NCI-H1694 (cell line): ENCODE measurements at regions not wholly inside any gene's neighbourhood (a gene's known extent, or its start where the extent isn't known, plus 50 kb on each side); places are given as distances from the start of the nearest gene placed in this dataset.

Experiments
- DNase-seq: peaks from one replicate; lab custom pipeline; 2025; lab: John Stamatoyannopoulos, UW

DNA sequence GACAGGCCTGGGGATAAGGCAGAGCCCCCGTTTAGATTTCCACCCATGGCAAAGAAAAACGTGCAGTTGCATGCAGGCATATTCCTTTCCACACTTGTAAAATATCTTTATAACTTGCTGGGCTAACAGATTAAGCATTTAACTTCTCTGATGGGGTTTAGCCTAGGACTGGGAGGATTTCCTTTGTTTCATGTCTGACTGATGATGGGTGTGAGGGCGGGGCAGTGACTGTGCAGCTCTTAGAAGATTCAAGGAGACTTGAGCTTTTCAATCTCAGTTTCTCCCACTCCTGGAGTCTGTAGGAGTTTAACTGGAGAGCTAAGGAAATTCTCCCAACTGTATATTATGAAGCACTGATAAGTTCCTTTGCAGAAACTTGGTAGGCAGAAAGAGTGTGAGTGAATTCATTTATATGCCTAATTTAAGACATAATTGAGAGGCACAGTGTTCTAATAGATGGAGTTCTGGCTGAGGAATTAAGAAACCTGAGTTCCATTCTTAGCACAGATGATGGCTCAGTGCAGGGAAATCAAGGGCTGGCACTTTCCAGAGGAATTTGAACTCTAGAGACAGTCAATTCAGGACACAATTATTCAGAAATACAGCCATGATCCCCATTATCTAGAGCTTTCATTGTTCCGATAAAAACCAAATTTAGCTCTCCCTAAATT, 214.6 kb upstream of the CNR1 start:
- no peak for DNase-seq

GRCh38 chr6:88380083-88380482, 213.9 kb upstream of the CNR1 start:
- peak; percentile 46 for DNase-seq

- no peak for DNase-seq
Observed at GRCh38 chr6:88378639-88379038, 212.5 kb upstream of the CNR1 start.

DNA sequence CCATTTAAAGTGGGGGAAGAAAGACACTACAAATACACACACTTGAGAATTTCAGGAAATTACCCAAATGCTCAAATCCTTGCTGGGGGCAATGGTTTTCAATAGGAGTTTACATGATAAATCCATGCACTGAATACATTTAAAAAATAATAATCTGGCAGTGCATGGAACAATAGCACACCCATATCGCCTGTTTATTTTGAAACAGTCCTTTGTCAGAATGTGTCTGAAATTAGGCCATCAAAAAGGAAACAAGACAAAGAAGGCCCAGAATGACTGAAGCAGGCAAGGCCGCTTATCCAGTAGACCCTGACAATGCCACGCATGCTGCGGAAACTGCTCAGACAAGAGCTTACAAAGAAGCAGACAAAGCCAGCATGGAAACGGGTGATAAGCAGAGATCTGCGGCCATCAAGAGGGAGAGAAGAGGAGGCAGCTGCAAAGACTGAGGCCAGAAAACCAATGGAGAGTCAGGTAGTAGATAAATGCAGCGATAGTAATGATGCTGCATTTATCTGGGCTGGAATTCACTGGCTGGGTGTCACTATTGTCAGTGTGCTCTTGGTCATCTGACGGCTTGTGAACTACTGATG, 211.9 kb upstream of the CNR1 start:
- no peak for DNase-seq

DNA sequence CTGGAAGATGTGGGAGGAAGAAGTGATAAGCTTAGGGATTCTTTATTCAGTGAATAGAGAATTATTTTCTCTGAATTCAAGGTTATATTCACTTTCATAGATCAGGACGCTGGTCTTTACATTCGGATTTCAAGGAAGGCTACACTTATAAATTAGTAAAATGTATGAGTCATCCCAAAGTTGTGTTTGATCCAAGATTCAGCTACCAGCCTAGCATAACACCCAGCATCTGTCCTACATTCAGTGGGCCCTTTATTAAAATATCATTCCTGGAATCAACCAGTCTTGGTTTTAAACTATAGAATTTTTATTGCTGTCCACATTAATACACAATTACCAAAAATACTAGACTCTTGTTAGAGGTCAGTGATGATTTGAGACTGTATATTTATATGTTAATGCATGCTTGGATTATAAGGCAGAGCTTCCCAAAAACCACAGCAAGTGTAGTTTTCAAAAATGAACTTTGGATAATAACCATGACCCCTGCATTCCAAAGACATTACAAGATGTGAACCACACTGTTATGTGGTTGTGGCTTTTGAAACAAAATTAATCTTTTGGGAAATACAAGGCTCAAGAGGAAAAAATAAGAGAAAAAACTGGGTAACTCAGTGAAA, 210.7 kb upstream of the CNR1 start:
- no peak for DNase-seq

- DNase-seq: no peak
Observed at GRCh38 chr6:88376197-88376596, 210.1 kb upstream of the CNR1 start.

DNA sequence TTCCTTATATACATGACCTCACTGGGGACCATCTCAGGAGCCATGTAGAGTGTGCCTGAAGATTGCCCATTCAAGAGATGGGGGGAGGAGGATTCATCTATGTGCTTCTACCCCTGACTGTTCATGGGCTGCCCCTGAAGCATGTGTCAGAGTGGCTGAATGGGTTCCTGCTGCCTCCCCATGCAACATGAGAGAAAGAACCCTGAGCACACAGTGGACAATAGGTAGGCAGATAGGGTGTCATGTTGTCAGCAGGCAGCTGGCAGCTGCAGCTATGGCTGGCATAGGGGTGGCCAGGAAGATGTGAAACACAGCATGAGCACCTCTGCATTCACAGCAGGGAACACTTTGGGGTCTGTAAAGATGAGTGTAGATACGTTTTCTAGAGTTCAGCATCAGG, 208.4 kb upstream of the CNR1 start:
- DNase-seq: no peak

DNA sequence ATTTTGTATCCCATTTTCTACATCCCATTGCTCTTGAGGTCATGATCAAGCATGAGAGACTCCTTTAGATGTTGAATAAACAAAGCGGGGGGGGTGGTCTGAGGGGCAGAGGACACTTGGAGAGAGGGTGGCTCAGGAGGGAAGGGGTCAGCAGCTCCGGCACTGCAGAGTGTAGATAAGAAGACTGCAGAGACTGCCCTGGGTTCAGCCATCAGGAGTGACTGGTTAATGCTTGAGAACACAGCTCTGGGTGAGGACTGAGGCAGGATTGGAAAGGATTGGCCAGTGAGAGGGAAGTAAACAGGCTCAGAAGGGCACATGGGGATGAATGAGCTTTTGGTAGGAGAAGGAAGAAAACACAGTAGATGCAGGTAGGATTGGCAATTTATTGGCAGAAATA, 205.3 kb upstream of the CNR1 start:
- DNase-seq: no peak

GRCh38 chr6:88370127-88370710, 204.1 kb upstream of the CNR1 start:
- no peak for DNase-seq

GRCh38 chr6:88369262-88369661, 203.1 kb upstream of the CNR1 start:
- DNase-seq: no peak

DNA sequence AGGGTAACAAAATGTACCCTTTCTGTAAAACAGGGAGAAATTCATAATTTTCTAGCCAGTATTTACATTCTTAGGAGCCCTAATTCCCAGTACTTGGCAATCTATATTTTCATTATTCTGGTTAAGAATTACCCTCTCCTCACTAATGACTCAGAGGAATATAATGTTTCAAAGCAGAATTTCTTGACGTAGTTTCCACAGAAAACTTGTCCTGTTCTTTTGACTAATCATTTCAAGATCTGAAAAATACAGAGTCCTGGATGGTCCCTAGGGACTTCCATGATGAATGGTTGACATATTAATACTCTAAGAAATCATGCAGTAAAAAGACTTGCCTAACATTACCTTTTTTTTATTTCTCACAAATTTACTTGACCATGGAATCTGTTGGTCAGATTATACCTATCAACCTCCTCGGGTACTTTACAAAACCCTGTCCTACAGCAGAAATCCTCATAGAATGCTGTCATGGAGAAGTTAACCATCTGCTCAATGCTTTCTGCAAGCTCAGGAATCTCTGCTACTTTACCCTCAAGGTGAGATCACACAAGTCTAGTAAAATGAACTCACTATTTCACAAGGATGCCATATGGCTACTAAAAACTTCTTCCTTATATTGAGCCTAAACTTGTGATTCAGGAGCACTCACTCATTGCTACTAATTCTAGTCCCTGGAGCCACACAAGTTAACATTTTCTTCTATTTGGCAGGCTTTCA, 202.1 kb upstream of the CNR1 start:
- DNase-seq: no peak

- DNase-seq: no peak
Observed at GRCh38 chr6:88367248-88367647, 201.1 kb upstream of the CNR1 start.

DNA sequence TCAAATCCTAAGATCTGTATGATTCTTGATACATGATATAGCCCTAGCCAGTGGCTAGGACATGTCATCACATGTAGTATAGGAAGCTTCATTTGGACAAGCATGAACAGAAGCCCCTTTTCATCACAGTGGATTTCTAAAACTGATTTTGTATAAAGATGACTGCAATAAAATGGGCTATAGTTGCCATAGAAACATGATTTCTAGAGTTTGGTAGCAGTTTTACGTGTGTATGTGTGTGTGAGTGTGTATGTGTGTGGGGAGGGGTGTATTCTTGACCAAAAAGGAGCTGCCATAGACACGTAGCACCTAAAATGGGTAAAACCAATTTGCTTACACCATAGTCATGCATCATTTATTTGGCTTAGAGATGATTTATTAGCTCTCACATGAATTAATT, 200.5 kb upstream of the CNR1 start:
- no peak for DNase-seq

GRCh38 chr6:88365656-88366055, 199.5 kb upstream of the CNR1 start:
- DNase-seq: no peak

DNA sequence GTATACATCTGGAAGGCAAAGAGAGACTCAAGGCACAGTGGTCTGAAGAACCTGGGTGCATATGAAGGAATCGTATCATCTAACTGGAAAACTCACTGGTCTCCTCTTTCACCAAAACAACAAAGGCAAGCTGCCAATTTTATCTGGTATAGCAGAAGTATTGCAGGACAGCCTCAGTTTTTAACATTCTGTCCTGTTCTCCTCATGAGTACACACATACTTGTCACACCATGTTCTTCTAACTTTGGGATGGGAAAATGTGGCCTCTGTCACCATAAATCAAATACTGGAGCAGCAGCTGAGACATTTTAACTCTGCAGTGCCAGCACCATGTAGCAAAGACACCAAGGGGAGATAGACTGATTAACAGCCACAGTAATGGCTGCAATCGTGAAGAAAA, 199.1 kb upstream of the CNR1 start:
- no peak for DNase-seq

DNA sequence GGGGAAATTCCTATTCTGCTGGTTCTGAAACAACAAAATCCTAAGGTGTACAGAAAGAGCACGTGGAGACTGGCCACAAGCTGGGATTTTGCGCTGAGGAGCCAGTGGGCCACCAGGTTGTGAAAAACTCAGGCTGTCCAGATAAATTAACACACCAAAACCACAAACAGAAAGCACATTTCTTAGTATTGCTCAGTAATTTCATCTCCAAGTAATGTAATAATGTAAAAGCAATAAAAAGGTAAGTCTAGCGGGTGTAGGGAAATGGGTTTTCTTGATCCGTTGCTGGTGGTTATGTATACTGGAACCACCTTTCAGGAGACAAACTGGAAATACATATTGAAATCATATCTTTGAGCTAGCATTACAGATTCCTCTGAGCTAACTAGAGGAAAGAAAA, 195.6 kb upstream of the CNR1 start:
- DNase-seq: no peak

- no peak for DNase-seq
Observed at GRCh38 chr6:88361298-88361697, 195.2 kb upstream of the CNR1 start.

DNA sequence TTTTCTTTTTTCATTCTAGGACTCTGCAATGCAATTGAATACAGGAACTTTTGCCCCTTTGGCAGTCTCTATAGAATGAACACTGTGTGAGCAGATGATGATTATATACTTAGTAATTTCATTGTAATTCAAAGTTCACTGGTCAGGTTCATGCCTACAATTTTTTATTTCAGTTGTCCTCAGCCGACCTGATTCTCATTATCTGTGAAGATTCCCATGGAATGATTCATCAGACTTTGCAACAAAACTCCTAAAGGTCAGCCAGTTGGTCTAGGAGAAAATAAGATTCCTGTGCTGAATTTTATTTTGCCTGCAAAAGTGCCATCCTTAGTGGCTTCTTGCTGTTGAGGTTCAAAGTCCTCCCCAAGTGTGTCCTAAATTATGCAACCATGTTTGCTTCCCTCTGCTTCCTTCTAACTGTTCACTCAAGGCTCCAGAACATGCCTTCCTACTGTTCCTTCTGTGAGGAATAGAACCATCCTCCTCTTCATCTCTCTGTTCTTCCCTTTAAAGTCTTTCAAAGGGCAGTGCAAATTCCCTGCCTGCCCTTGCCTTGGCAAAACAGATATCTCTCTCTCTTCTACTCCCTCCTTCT, 194.2 kb upstream of the CNR1 start:
- DNase-seq: no peak

DNA sequence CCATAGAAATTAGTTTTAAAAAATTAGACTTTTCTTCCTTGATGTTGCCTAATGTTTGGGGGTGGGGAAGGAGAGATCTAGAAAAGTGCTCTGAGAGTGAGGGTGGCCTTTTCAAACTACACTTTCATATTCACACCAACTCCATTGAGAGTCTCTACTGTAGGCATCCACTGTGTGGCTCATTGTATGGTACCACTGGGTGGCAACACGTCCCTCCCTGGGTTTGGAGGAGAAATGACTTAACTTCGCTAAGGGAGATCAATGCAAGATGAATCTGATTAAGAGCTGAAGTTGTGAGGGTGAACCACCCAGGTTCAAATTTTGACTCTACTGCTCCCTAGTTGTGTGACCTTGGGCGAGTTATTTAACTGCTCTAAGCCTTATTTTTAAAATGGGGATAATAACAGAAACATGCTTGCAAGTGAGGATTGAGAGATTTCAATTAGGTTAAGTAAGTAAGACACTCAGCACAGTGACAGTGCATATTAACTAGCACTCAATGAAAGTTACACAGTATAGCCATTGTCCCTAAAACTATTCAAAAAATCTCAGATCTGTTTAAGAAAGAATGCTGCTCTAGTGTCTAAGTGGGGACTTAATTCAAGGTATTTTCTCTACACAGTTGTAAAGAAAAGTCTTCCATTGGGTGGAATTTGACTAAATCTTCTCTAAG, 193.5 kb upstream of the CNR1 start:
- DNase-seq: no peak

- no peak for DNase-seq
Observed at GRCh38 chr6:88358846-88359245, 192.7 kb upstream of the CNR1 start.

GRCh38 chr6:88349511-88349910, 183.4 kb upstream of the CNR1 start:
- DNase-seq: no peak

- no peak for DNase-seq
Observed at GRCh38 chr6:88342336-88342735, 176.2 kb upstream of the CNR1 start.
